NCI-H1048 (cell line): ENCODE measurements at regions not wholly inside any gene's neighbourhood (a gene's known extent, or its start where the extent isn't known, plus 50 kb on each side); places are given as distances from the start of the nearest gene placed in this dataset.

Experiments
- DNase-seq: peaks from one replicate; lab custom pipeline; 2025; lab: John Stamatoyannopoulos, UW

DNA sequence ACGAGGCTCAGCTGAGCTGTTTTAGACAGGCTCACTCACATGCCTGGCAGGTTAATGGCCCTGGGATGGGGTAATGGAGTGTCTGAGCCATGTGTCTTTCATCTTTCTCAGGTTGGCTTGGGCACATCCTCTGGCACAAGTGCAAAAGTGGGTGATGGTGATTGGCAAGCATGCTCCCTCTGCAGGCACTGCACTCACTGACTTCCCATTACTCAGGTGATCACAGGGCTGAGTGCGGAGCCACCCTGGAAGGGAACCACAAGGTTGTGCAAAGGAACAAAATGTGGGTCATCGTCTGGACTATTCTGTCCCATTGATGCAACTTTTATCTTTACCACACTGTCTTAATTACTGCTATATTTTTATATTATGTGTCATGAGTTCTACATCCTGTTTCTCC, 244.1 kb upstream of the AKR1E2 start:
- DNase-seq, result no peak

DNA sequence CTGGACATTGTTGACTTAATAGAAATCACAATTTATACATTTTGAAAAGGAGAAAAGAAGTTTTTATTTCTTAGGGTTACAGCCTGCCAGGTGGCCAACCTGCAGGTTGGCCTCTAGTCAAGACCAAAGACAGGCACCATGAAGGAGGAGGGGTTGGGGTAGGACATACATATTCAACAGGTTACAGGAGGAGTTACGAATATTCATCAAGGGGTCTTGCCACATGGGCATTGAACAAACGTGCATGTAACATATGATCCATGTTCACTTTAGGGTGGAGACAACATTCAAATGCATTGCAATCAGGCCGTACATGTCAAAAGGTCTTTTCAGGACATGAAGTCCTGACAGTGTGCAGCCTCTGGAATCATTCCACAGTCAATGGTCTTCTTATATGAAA, 246.2 kb upstream of the AKR1E2 start:
- no peak for DNase-seq

DNA sequence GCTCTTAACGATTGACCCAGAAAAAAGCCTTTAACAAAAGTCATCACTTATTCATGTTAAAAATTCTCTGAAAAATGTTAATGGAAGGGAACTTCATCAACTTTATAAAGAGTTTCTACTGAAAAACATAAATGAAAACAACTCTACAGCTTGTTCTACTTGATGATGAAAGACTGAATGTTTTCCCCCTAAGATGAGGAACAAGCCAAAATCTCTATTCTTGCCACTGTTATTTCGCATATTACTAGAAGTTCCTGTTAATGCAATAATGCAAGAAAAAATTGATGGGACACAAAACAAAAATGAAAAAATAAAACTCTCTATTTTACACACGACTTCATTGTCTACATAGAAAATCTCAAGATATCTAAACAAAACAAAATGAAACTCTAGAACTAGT, 249.8 kb upstream of the AKR1E2 start:
- no peak for DNase-seq

DNA sequence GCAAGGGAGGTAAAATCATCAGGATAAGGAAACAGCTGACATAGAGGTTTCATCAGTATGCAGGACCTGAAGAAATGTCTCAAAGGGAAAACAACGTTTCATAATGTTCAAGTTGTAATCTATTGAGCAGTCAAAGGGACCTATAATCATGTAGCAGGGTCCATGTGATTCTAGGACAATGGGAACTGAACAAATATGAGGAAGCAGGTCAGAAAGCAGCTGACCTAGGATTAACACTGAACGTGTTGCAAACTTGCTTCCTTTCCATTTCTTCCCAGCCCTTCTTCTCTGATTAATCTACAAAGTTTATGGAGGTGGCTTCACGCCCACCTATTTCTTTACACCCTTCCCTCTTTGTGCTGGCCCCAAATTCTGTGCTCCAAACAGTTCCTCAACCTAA, 256.9 kb upstream of the AKR1E2 start:
- DNase-seq, result no peak

DNA sequence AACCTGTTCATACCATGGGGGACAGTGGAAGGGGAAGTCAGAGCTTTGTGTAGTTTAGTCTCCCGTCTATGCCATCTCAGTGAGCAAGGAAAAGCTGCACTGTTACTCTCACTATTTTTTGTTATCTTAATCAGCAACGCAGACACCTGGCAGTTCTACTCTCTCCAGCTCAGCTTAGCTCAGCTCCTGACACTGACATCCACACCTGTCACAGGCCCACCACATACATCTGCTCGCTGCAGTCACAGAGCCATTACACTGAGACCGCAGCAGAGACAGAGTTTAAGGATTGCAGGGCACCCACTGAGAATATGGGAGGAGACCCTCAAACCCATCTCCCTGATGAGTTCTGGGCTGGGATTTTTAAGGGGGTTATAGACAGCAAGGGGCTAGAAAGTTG, 257.3 kb upstream of the AKR1E2 start:
- DNase-seq, result no peak

DNA sequence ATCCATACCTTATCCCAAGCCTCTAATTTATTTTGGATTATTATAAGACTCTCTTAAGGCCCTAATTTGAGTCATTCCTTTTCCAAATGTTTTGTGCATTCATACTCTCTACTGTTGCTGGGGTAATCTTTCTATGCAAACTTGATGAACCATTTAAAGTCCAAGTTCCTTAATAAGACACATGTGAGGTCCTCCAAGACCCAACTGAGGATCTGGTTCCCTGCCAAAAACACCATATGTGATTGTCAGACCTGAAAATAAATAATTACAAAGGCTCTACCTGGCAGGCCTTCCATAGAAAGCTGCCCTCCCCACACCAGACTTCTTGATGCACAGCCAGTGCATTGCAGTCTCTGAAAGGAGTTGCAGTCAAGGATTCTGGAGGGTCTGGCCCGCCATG, 257.9 kb upstream of the AKR1E2 start:
- no peak for DNase-seq

DNA sequence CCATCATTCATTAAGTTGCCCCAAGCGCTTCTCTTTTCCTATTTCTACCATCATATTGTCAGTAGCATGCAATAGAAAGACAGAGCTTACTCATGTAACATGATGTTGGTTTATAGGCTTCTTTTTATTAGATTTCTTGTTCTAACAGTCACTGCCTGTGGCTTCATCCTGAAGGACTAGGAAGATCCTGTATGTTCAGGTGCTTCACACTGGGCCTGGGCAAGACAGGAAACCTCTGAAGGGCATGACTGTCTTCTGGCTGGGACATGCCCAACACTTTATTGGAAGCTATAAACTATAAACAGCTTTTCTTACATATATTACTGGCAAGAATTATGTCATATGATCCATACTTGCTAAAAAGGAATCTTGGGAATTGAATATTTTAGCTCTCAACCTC, 258.4 kb upstream of the AKR1E2 start:
- no peak for DNase-seq

DNA sequence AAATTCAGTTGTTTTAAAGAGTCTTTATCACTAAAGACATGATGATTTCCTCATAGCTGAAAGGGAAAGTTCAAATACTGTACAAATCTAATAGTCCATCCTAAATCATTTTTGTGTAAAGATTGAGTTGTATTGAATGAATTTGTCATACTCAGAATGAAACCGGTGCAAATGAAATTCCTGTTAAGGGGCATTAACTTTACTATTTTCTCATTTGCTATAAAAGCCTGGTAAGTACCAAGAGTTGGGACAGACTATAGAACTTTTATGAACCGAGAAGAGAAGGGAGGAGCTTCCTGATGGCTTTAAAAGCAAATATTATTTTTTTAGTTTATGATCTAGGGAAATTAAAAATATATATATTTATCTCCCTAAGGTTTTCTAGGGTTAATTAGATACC, 260.0 kb upstream of the AKR1E2 start:
- no peak for DNase-seq

DNA sequence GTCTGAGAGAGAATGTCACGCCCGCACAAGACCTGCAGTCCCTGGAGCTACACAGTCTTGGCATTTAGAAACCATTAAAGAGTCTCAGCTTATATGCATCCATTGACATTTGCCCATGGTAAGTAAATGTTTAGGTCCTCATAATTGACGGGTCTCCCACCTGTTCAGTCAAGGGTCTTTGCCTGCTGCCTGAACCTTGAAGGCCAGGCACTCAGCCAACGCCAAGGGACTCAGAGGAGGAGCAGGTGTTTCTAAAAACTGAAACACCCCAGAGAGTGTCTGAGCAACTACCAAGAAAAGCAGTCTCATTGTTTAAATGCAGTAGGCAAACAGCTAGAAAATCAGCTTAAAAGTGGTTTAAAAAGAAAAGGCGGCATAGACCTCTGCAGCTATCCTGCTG, 264.7 kb upstream of the AKR1E2 start:
- no peak for DNase-seq

DNA sequence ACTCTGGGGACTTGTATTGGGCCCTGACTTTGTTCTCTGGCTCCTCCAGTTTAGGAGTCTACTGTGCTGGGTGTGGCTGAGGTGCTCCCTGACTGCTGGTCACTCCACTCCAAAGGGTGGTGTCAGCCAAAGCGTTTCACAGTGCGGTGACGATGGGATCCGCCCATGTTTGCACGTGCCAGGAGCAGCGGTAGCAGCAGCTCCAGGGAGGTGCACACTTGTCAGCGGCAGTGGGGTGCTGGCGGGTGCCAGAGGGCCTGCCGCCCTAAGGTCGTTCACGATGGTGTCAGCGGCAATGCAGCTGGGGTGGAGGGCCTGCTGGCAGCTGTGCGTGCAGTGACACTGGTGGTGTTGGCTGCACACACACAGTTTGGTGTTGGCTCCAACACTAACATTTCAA, 268.5 kb upstream of the AKR1E2 start:
- DNase-seq, result no peak

DNA sequence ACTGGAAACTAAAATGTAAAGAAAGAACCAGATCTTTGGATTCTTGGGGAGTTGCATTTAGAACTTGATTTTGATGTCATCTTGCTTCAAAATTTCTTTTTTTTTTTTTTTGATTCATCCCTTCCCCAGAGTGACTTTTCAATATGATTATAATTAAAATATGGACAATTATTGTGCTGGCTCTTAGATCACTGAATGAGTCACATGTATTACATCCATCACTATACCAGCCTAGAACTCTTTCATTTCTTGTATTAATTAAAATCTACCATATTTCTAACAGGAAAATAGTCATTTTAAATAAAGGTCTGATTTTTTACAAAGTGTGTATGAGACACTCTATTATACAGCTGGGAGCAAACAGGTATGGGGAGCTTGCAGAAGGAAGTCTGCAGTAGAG, 269.5 kb upstream of the AKR1E2 start:
- no peak for DNase-seq

DNA sequence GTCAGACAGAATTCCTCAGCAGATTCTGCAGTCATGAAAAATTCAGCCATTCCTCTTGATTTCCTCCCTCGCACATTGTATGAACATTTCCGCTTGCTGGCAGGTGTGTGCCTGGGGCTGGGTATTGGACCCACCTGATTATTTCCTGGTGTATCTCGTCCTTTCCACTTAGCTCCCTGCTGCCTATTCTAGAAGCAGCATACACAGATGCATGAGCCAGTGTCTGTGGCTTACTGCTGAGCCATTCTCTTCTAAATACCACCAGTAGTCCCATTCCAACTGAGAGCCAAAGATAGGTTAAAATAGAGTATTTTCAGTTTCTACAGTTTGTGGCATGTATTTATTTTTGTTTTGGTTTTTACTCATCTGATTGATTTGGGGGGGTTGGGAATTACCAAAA, 270.1 kb upstream of the AKR1E2 start:
- DNase-seq, result no peak

DNA sequence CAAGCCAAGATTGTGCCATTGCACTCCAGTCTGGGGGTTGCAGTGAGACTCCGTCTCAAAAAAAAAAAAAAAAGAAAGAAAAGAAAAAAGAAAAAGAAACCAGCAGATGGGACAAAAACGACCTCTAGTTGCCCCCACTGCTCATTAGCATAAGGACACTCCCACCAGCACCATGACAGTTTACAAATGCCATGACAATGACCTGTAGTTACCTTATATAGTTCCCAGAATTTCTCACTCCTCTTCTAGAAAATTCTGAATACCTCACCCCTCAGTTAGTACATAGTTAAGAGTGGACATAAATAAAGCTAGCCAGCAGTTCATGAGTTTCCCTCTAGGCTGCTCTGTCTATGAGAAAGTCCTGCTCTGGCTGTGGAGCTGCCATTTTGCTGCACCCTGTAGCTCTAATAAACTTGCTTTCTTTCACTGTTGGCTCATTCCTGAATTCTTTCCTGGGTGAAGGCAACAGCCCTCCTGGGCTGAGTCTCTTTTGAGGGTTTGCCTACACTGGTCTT, 276.8 kb upstream of the AKR1E2 start:
- DNase-seq, result no peak

DNA sequence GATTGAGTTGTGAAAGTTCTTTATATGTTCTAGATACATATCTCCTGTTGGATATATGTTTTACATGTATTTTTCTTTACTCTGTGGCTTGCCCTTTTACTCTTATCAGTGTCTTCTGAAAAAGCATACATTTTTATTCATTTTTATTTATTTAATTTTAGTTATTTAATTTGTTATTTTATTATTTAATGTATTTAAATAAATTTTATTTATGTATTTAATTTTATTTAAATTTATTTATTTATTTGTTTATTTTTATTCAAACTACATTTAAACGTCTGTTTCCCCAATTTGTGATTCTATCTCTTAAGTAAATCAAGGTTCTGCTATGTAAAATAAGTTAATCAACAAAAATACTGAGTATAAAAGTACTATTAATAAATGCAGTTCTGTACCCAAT, 279.1 kb upstream of the AKR1E2 start:
- no peak for DNase-seq

DNA sequence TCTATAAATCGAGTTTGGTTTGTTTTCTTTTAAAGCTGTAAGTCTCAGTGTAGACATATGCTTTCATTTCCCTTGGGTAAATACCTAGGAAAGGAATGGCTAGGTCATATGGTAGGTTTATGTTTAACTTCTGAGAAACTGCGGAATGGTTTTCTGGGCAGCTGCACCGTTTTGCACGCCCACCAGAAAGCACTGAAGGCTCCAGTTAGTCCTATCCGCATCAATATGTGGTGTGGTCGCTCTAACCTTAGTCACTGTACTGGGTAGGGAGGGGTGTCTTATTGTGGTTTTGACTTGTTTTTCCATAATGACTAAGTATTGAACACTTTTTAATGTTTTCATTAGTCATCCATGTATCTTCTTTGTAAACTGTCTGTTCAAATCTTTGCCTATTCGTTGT, 279.5 kb upstream of the AKR1E2 start:
- no peak for DNase-seq

DNA sequence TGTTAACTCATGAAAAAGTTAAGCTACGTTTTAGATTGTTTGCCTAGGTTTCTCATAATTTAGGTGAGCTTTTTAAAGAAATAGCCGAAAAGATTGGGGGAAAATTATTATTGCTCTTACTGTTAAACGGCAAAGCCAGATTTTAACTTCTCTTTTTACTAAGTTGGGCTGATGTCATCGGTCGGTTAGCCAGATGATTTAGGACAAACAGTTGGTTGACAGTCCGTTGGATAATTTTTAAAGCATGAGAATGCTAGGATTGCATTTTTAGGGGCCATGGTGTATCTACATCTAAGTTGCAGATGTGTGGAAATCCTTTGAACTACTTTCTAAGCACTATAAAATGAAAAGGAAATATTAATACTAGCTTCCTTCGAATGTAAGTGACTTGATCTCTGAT, 280.9 kb upstream of the AKR1E2 start:
- DNase-seq, result no peak

DNA sequence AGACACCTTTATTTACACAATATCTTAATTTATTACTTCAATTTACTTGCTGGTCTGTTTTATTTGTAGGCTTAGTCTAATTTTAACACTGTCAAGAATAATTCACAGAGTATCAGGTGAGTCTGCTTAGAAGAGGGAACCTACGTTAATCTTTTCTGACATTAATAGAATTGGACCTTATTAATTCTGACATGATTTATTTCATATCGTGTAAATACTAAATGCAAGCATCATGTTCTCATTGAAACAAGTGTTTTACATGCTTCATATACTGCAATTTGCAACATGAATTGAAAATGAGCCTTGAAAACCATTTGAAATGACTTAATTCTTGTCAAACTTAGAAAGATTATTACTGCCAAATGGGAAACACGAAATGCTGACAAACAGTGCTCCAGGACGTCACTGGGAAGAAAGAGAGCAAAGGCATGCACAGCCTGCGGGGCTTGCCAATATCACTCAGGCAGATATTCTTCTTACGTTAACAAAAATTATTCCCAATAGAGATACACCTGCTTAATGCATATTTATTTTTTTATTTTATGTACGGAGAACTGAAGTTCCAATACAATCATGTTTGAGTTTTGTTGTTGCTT, 282.0 kb upstream of the AKR1E2 start:
- DNase-seq, result no peak

DNA sequence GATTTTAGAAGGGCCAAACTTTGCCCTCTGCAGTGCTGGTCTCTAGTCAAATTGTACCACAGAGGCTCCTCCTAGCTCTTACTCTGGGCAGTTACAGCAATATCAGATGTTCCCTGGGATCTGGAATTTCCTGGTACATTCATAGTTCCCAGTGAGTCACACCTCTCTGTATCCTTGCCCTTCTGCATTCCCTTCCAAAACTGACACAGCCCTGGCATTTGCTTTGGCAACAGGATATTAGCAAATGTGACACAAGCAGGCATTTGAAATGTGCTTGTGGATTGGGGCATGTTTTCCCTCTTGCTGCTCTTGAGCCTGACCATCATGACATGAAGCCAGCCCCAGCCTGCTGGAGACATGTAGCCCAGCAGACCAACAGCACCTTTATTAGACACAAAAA, 284.7 kb upstream of the AKR1E2 start:
- DNase-seq, result no peak

DNA sequence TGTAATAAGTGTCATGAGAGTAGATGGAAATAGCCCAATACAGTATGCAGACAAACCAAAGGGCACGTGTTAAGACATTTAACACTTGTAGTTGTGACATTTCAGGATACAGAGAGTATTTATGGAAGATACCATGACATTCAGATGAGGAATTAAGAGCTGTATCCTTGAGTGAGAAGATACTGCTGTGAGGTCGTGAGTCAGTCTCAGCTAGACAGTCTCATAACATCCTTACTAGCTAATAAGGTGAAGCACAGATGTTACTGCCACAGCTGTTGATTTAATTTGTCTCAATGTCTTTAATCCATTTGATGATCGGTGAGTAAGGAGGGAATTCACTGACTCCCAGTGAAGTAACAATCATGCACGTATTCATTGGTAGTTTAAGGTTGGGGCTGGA, 288.0 kb upstream of the AKR1E2 start:
- DNase-seq, result no peak

DNA sequence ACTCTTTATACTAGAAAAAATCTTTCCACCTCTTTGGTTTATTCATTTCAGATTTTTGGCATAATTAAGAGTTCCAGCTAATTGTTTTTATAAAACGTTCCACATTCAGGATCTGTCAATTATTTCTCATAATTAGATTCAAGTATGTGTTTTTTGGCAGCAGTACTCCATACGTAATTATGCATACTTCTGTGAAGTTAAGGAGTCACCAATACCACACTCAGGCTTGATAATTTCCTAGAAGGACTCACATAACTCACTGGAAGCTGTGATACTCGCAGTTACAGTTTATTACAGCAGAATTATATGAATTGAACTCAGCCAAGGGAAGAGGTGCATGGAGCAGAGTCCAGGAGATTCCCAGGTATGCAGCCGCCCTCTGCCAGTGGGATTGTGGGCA, 290.5 kb upstream of the AKR1E2 start:
- no peak for DNase-seq

DNA sequence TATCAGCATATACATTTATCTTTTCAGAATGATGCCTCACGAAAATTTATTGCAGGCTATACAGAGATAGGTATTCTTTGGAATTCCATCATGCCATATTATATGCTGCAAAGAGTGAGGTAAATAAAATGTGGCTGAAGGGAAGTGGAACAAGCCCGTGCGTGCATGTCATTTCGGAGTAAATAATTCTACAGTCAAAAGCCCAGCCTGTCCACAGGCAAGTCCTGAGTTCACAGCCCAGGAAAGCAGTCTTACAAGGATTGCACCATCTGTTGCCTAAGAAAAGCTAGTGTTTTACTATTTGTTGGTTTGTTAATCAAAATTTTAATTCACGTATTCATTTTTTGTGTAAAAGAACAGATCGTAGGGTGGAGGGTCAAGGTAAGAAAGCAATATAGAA, 292.4 kb upstream of the AKR1E2 start:
- no peak for DNase-seq

DNA sequence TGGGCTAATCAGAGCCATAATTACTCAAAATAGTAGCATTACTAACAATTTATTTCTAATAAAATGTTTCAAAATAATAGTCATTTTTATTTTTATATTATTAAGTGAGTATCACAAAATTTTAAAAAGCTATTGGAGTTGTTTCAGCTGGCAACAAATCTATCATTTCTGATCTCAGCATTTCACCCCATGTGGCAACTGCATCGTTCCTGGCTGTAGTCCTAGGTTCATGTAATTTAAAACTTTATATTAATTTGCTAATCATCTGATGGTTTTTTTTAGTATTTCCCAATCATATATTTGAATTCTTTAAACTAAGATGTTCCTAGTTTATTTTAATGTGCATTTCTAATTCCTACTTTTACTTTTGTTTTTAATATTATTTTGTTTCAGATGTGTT, 293.0 kb upstream of the AKR1E2 start:
- DNase-seq, result no peak

DNA sequence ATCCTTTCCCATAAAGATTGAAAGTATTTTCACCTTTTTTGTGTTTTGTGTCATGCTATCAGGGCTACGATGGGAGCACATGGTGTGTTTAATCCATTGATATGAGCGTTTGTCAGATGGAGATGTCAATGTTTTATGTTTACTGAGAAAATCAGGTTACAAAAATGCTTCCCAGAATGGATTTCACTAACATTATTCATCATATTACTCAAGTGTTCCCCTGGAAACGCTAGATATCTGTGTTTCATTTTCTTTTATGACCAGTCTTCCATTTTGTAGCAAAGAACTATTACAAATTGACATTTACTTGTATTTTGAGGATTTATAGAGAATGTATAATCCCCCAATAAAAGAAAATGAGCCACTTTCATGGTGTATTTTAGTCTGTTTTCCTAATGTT, 293.5 kb upstream of the AKR1E2 start:
- DNase-seq, result no peak

DNA sequence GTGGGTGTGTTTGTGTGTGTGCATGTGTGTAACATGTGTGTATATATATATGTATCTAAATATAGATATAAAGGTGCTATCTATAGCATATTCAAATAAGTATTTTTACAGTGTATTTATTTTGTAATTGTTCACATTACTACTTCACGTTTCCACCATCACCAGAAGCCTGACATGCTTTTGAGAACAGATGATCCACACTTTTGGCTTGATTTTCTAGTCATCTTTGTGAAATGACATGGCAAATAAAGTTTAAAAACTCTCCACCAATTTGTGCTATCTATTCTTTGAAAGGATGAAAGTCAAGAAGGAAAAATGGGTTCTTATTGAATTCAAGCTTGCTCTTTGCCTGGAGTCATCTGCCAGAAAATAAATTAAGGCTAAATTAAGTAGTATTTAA, 294.0 kb upstream of the AKR1E2 start:
- no peak for DNase-seq

DNA sequence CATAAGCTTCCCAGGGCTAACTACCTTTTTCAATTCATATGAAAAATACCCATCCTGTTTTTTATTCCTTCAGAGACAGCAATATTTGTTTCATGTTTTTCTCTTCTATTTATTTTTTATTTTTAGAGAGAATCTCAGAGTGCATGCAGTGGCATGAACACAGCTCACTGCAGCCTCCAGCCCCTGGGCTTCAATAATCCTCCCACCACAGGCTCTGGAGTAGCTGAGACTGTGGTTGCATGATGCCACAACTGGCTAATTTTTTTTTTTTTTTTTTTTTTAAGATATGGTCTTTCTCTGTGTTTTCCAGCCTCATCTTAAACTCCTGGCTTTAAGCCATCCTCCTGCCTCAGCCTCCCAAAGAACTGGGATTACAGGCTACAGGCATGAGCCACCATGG, 296.7 kb upstream of the AKR1E2 start:
- no peak for DNase-seq
